BLaER1 (cell line): ENCODE measurements at regions not wholly inside any gene's neighbourhood (a gene's known extent, or its start where the extent isn't known, plus 50 kb on each side); places are given as distances from the start of the nearest gene placed in this dataset.

Source experiments
- H3K27ac ChIP-seq: shearing (Covaris generic); formaldehyde crosslinking; 2 replicates; pipeline ENCODE4 v1.8.1; 2022
- H3K27me3 ChIP-seq: shearing (Covaris generic); formaldehyde crosslinking; 2 replicates; pipeline ENCODE4 v1.8.1; 2022
- H3K36me3 ChIP-seq: shearing (Covaris generic); formaldehyde crosslinking; 2 replicates; pipeline ENCODE4 v1.8.1; 2022
- H3K4me1 ChIP-seq: shearing (Covaris generic); formaldehyde crosslinking; 2 replicates; pipeline ENCODE4 v1.8.1; 2022
- H3K4me2 ChIP-seq: shearing (Covaris generic); formaldehyde crosslinking; 2 replicates; pipeline ENCODE4 v1.8.1; 2022
- H3K4me3 ChIP-seq: shearing (Covaris generic); formaldehyde crosslinking; 2 replicates; pipeline ENCODE4 v1.8.1; 2022
- H3K9ac ChIP-seq: shearing (Covaris generic); formaldehyde crosslinking; 2 replicates; pipeline ENCODE4 v1.8.1; 2022
- H3K9me3 ChIP-seq: shearing (Covaris generic); formaldehyde crosslinking; 2 replicates; pipeline ENCODE4 v1.8.1; 2022
- H4K20me1 ChIP-seq: shearing (Covaris generic); formaldehyde crosslinking; 2 replicates; pipeline ENCODE4 v1.8.1; 2022
- Cebpa-rat ChIP-seq: shearing (Covaris generic); IDR thresholded peaks from 2 replicates; pipeline ENCODE4 v1.8.1; 2022

DNA sequence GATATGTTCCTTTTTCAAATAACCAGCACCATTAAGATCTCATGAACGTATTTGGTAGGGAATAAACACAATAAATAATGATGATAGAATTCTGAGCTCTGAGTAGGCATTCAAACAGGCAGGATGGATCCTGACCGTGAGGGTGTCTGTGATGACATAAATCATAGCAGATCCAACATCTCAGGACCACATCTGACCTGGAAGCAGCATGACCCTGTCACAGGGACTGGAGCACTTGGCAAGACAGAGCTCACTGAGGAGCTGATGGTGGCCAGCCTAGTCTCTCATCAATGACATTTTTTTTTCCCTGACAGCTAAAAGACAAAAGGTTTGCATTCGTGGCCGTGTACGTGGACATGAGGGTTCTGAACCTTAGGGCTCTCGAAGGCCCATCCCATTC, 337.5 kb downstream of the NPIPA8 start:
- H3K9me3 ChIP-seq = no peaks in the 10 kb centered on the region
- H3K4me2 ChIP-seq = no peak overlapping the region
- no peaks in the 10 kb centered on the region for H3K27me3 ChIP-seq
- H4K20me1 ChIP-seq = no peaks in the 10 kb centered on the region
- H3K4me3 ChIP-seq = no peak overlapping the region
- TF ChIP-seq Cebpa-rat = no peak
- no peaks in the 10 kb centered on the region for H3K4me1 ChIP-seq
- H3K9ac ChIP-seq = no peak overlapping the region
- no peak overlapping the region for H3K27ac ChIP-seq
- H3K36me3 ChIP-seq = no peaks in the 10 kb centered on the region

DNA sequence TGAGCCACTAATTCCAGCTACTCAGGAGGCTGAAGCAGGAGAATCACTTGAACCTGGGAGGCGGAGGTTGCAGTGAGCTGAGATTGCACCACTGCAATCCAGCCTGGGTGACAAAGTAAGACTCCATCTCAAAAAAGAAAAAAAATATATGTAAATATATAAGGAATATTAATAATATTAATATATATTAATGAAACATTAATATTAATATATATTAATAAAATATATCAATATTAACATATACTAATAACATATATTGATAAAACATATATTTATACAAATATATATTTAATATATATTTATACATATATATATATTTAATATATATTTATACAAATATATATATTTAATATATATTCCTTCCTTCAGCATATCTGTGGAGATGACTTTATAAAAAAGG, 338.0 kb downstream of the NPIPA8 start:
- H3K4me2 ChIP-seq = no peak overlapping the region
- no peak overlapping the region for H3K9ac ChIP-seq
- no peaks in the 10 kb centered on the region for H3K4me1 ChIP-seq
- H3K36me3 ChIP-seq = no peaks in the 10 kb centered on the region
- H3K9me3 ChIP-seq = no peaks in the 10 kb centered on the region
- H3K27me3 ChIP-seq = no peaks in the 10 kb centered on the region
- no peak overlapping the region for H3K27ac ChIP-seq
- TF ChIP-seq Cebpa-rat = no peak
- no peak overlapping the region for H3K4me3 ChIP-seq
- H4K20me1 ChIP-seq = no peaks in the 10 kb centered on the region

- H3K36me3 ChIP-seq = no peaks in the 10 kb centered on the region
- no peaks in the 10 kb centered on the region for H3K9me3 ChIP-seq
- no peak overlapping the region for H3K4me3 ChIP-seq
- no peak overlapping the region for H3K9ac ChIP-seq
- no peak overlapping the region for H3K4me2 ChIP-seq
- H3K27me3 ChIP-seq = no peaks in the 10 kb centered on the region
- H4K20me1 ChIP-seq = no peaks in the 10 kb centered on the region
- no peak overlapping the region for H3K27ac ChIP-seq
- no peaks in the 10 kb centered on the region for H3K4me1 ChIP-seq
- no peak for TF ChIP-seq Cebpa-rat
Measured at GRCh38 chr16:17994027-17994426, 342.5 kb downstream of the NPIPA8 start.

DNA sequence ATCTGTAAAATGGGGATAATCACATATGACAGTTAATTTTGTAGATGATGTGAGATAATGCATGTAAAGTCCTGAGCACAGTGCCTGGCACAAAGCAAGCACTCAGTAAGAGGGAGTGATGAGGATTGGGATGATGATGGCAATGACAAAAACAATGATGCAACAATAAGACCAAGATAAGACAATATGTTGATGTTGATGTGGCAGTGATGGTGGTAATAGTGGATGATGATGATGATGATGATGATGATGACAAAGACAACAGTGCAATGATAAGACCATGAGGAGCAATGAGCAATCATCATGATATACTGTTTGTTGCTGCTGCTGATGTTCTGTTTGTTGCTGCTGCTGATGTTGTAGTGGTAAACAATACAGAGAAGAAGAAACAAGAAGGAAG, 344.1 kb downstream of the NPIPA8 start:
- no peak overlapping the region for H3K4me3 ChIP-seq

GRCh38 chr16:17989255-17989654, 347.3 kb downstream of the NPIPA8 start:
- no peaks in the 10 kb centered on the region for H3K4me1 ChIP-seq
- H3K27me3 ChIP-seq = no peaks in the 10 kb centered on the region
- H3K36me3 ChIP-seq = no peaks in the 10 kb centered on the region
- H3K4me2 ChIP-seq = no peak overlapping the region
- H3K27ac ChIP-seq = no peak overlapping the region
- H4K20me1 ChIP-seq = no peaks in the 10 kb centered on the region
- H3K9ac ChIP-seq = no peak overlapping the region
- no peak overlapping the region for H3K4me3 ChIP-seq
- no peak for TF ChIP-seq Cebpa-rat
- no peaks in the 10 kb centered on the region for H3K9me3 ChIP-seq

More for the DNA sequence above, 344.1 kb downstream of the NPIPA8 start:
- H3K9me3 ChIP-seq = no peaks in the 10 kb centered on the region
- H3K4me2 ChIP-seq = no peak overlapping the region
- no peaks in the 10 kb centered on the region for H4K20me1 ChIP-seq
- H3K36me3 ChIP-seq = no peaks in the 10 kb centered on the region
- H3K9ac ChIP-seq = no peak overlapping the region
- no peaks in the 10 kb centered on the region for H3K27me3 ChIP-seq
- no peak overlapping the region for H3K27ac ChIP-seq
- TF ChIP-seq Cebpa-rat = no peak
- H3K4me1 ChIP-seq = no peaks in the 10 kb centered on the region

- H3K9ac ChIP-seq = no peak overlapping the region
- H3K27me3 ChIP-seq = no peaks in the 10 kb centered on the region
- H3K27ac ChIP-seq = no peak overlapping the region
- TF ChIP-seq Cebpa-rat = no peak
- H4K20me1 ChIP-seq = no peaks in the 10 kb centered on the region
- no peaks in the 10 kb centered on the region for H3K4me1 ChIP-seq
- no peaks in the 10 kb centered on the region for H3K36me3 ChIP-seq
- no peak overlapping the region for H3K4me3 ChIP-seq
- no peak overlapping the region for H3K4me2 ChIP-seq
- no peaks in the 10 kb centered on the region for H3K9me3 ChIP-seq
Measured at GRCh38 chr16:17988839-17989238, 347.7 kb downstream of the NPIPA8 start.

DNA sequence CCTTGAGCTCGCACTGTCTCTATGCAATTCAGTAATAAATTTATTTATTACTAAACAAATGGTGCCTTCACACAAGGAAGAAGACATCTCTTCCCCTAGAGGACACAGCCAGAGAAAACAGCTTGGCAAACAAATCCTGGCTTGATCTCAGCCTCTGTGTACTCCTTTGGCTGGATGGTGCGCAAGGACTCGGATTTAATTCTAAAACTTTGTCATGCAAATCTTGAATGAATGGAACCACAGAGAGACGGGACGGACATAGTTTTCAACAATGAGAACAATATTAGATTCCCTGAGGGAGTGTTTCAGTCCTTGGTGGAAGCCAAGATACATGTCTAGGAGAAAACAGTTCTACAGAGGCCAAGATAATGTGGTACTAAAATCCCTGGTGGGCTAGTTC, 349.5 kb downstream of the NPIPA8 start:
- Histone ChIP-seq H4K20me1 (no peaks in the 10 kb centered on the region), H3K9ac (no peak overlapping the region), H3K4me3 (no peak overlapping the region), H3K27me3 (no peaks in the 10 kb centered on the region), H3K4me1 (no peaks in the 10 kb centered on the region), H3K27ac (no peak overlapping the region), H3K4me2 (no peak overlapping the region), H3K9me3 (no peaks in the 10 kb centered on the region), H3K36me3 (no peaks in the 10 kb centered on the region)
- no peak for TF ChIP-seq Cebpa-rat

DNA sequence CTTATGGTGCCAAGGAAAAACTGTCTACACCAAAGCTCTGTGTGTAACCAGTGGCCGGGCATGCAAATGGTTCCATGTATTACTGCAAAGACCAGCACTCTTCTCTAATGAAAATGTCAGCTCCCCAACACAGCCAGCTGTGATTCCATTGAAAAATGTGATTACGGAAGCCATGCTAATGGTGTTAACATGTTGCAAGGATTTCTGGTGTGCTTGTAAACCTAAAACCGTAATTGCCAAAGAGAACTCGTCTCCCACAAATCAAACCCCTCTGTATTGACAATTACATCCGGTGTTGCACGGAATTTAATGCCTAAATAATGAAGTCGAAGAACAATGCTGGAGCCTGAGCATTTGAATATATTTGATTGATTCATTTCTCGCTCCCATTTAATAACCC, 351.7 kb downstream of the NPIPA8 start:
- Histone ChIP-seq H3K4me1 (no peaks in the 10 kb centered on the region), H3K9me3 (no peaks in the 10 kb centered on the region), H3K4me3 (no peak overlapping the region), H3K36me3 (no peaks in the 10 kb centered on the region), H4K20me1 (no peaks in the 10 kb centered on the region), H3K27me3 (no peaks in the 10 kb centered on the region), H3K27ac (no peak overlapping the region), H3K9ac (no peak overlapping the region), H3K4me2 (no peak overlapping the region)
- TF ChIP-seq Cebpa-rat = no peak

DNA sequence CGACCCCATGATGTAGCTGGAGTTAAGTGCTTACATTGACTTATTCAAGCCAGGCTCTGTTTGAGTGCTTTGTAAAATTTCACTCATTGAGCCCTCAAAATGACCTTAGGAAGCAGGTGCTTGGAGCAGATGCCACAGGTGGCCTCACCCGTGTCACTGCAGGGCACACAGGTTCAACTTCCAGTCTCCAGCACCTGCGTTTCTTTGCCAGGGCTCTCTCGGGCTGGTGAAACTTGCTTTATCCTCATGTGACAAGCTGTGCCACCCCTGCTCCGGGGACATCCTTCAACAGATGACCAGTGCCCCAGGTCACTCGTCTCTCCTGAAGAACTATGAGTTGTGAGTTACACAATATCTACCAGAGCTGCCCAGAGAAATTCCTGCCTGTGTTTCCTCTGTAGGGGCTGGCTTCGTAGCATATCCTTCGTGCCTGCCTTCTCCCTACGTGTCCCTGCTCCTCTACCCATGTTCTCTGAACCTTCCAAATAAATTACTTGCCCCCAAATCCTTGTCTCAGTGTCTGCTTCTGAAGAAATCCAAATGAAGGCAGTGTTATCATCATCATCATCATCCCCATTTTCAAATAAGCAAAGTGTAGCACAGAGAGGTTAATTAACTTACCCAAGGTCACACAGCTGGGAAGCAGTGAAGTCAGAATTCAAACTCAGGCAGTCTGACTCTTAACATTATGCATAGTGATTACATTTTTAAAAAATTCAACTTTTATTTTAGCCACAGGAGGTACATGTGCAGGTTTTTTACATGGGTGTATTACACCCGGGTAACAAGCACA, 352.5 kb downstream of the NPIPA8 start:
- TF ChIP-seq Cebpa-rat = no peak

DNA sequence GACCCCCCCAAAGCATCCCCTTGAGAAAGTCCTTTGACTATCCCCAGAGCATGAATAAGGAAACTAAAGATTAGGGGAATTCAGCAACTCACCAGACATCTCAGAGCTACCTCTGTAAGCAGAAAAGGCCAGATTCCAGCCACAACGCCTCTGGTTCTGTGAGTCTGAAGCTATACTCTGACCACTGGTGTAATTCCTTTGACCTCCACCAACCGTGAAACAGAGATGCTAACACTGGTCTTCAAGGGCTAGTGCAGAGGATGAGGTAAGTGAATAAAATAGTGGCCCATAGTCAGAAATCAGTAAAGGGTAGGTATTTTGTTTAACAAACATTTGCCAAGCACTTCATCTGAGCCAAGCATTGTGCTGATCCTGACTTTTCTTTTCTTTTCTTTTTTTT, 353.4 kb downstream of the NPIPA8 start:
- Histone ChIP-seq H3K36me3 (no peaks in the 10 kb centered on the region), H3K9ac (no peak overlapping the region), H3K27ac (no peak overlapping the region), H3K9me3 (no peaks in the 10 kb centered on the region), H3K27me3 (no peaks in the 10 kb centered on the region), H3K4me2 (no peak overlapping the region), H3K4me3 (no peak overlapping the region), H4K20me1 (no peaks in the 10 kb centered on the region), H3K4me1 (no peaks in the 10 kb centered on the region)
- no peak for TF ChIP-seq Cebpa-rat

More for the DNA sequence above, 352.5 kb downstream of the NPIPA8 start:
- no peak overlapping the region for H3K9ac ChIP-seq
- no peaks in the 10 kb centered on the region for H3K4me1 ChIP-seq
- no peaks in the 10 kb centered on the region for H3K36me3 ChIP-seq
- no peak overlapping the region for H3K4me2 ChIP-seq
- H3K27me3 ChIP-seq = no peaks in the 10 kb centered on the region
- H3K4me3 ChIP-seq = no peak overlapping the region
- no peaks in the 10 kb centered on the region for H4K20me1 ChIP-seq
- H3K9me3 ChIP-seq = no peaks in the 10 kb centered on the region
- H3K27ac ChIP-seq = no peak overlapping the region

GRCh38 chr16:17977260-17977659, 359.3 kb downstream of the NPIPA8 start:
- Histone ChIP-seq H3K4me3 (no peak overlapping the region), H3K36me3 (no peaks in the 10 kb centered on the region), H3K9me3 (no peaks in the 10 kb centered on the region), H3K9ac (no peak overlapping the region), H3K27me3 (no peaks in the 10 kb centered on the region), H3K4me1 (no peaks in the 10 kb centered on the region), H3K27ac (no peak overlapping the region), H4K20me1 (no peaks in the 10 kb centered on the region), H3K4me2 (no peak overlapping the region)
- TF ChIP-seq Cebpa-rat = no peak
